ENCODE measurements at regions not wholly inside any gene's neighbourhood (a gene's known extent, or its start where the extent isn't known, plus 50 kb on each side); places are given as distances from the start of the nearest gene placed in this dataset.

DNA sequence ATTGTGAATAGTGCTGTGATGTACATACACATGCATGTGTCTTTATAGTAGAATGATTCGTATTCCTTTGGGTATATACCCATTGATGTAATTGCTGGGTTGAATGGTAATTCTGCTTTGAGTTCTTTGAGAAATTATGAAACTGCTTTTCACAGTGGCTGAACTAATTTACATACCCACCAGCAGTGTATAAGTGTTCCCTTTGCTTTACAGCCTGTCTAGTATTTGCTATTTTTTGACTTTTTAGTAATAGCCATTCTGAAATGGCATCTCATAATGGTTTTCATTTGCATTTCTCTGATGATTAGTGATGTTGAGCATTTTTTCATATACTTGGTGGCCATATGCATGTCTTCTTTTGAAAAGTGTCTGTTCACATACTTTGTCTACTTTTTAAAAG is 54.5 kb upstream of the FAM78B start:
- no peaks in the 10 kb centered on the region for H3K9me1 ChIP-seq (replicated peaks; ENCODE audit: control insufficient read depth, extremely low read depth, insufficient read depth, low read length)
- H3K36me3 ChIP-seq (ENCODE audit: control insufficient read depth in 2 of 2, extremely low read depth in 1 of 2, insufficient read depth in 2 of 2, low read length in 2 of 2) = no peaks in the 10 kb centered on the region
- intact Hi-C loops (cut with micrococcal nuclease) = no loop called here
- H3K9ac ChIP-seq (replicated peaks; ENCODE audit: extremely low read depth, insufficient read depth, low read length) = no peak overlapping the region
- no peak overlapping the region for H3K27ac ChIP-seq (ENCODE audit: insufficient read depth, low read depth, low read length)
- no TSS peak for BruUV-seq (replicated peaks)
- no peak overlapping the region for H3K4me2 ChIP-seq (ENCODE audit: insufficient read depth, low read length)
- no peaks in the 10 kb centered on the region for H3K4me1 ChIP-seq (ENCODE audit: control insufficient read depth, extremely low read depth, insufficient read depth, low read length)
- TF ChIP-seq FOS (IDR thresholded peaks at IDR 0.05; ENCODE audit: borderline replicate concordance, insufficient read depth, low read length) (no peak), MYC (IDR thresholded peaks at IDR 0.05; ENCODE audit: low read depth, low read length) (no peak), POLR2A (IDR thresholded peaks at IDR 0.05; ENCODE audit: low read depth, low read length) (no peak), POLR2AphosphoS5 (IDR thresholded peaks at IDR 0.05; ENCODE audit: insufficient read depth, low read depth, low read length) (no peak), JUN (IDR thresholded peaks at IDR 0.05; ENCODE audit: borderline replicate concordance, insufficient read depth, insufficient read length, low read depth) (no peak)
- TF ChIP-seq, protein P1, sequence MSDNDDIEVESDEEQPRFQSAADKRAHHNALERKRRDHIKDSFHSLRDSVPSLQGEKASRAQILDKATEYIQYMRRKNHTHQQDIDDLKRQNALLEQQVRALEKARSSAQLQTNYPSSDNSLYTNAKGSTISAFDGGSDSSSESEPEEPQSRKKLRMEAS (IDR thresholded peaks at IDR 0.05; ENCODE audit: insufficient read depth, insufficient read length) = no peak
- TF ChIP-seq, protein P2, sequence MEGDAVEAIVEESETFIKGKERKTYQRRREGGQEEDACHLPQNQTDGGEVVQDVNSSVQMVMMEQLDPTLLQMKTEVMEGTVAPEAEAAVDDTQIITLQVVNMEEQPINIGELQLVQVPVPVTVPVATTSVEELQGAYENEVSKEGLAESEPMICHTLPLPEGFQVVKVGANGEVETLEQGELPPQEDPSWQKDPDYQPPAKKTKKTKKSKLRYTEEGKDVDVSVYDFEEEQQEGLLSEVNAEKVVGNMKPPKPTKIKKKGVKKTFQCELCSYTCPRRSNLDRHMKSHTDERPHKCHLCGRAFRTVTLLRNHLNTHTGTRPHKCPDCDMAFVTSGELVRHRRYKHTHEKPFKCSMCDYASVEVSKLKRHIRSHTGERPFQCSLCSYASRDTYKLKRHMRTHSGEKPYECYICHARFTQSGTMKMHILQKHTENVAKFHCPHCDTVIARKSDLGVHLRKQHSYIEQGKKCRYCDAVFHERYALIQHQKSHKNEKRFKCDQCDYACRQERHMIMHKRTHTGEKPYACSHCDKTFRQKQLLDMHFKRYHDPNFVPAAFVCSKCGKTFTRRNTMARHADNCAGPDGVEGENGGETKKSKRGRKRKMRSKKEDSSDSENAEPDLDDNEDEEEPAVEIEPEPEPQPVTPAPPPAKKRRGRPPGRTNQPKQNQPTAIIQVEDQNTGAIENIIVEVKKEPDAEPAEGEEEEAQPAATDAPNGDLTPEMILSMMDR (IDR thresholded peaks at IDR 0.05; ENCODE audit: extremely low read depth in 1 of 2, insufficient read depth in 1 of 2, low read depth in 1 of 2, low read length in 2 of 2) = no peak
- dilution Hi-C loops (cut with MboI; ENCODE audit: extremely low pct_ligation_motif_present, low sequenced_read_pairs) = no loop called here
- POLR2A ChIA-PET = no interaction called here
- DNase-seq (ENCODE audit: low read depth, low spot score) (no peak), FAIRE-seq (no peak)
- H2AFZ ChIP-seq (ENCODE audit: low read depth, low read length) = no peak overlapping the region
- H3K9me3 ChIP-seq (replicated peaks; ENCODE audit: control insufficient read depth, insufficient read depth, low read length) = peaks cover 2% of the 10 kb centered on the region
- H3K4me3 ChIP-seq (replicated peaks in 1 of 3; ENCODE audit: insufficient read depth in 1 of 3, low read depth in 1 of 3, low read length in 3 of 3) = no peak overlapping the region
- H4K20me1 ChIP-seq (replicated peaks; ENCODE audit: control insufficient read depth, extremely low read depth, insufficient read depth, low read length) = no peaks in the 10 kb centered on the region
- no peaks in the 10 kb centered on the region for H3K27me3 ChIP-seq (ENCODE audit: control insufficient read depth in 2 of 2, insufficient read depth in 2 of 2, low read length in 2 of 2)
- H3K79me2 ChIP-seq (ENCODE audit: control insufficient read depth, insufficient read depth, low read length) = no peaks in the 10 kb centered on the region
- CTCF ChIA-PET = no interaction called here

Measured in endothelial cell of umbilical vein (primary cell).